GM12878 (cell line): ENCODE measurements at regions not wholly inside any gene's neighbourhood (a gene's known extent, or its start where the extent isn't known, plus 50 kb on each side); places are given as distances from the start of the nearest gene placed in this dataset.
"Not testable (repeated sequence)": the region's sequence is repeated elsewhere in the genome, so short reads cannot be mapped to it uniquely, and the experiment has no call there.

ENCODE experiments used
- ATAC-seq: fragments of 200-7000 bp; cut with Tn5 transposase; 3 replicates; pipeline ENCODE4 v1.9.1; 2020; ENCODE audit warnings: mild to moderate bottlenecking, moderate library complexity
- BruUV-seq: library from RNA; stranded (reverse); fragments of 400-500 nt; replicated peaks from 2 replicates; lab custom pipeline; 2021; lab: Mats Ljungman, UMichigan
- CTCF ChIA-PET: fragments of 300-600 bp; sonication (Branson Sonifier 250); formaldehyde crosslinking; extraction: SDS; loops from one replicate; lab custom pipeline; 2021; ENCODE audit warnings: inconsistent platforms; lab: Yijun Ruan, JAX
- POLR2A ChIA-PET: fragments of 350-600 bp; formaldehyde crosslinking; extraction: SDS; loops from one replicate; lab custom pipeline; 2021; ENCODE audit warnings: inconsistent platforms; lab: Charles Lee
- RAD21 ChIA-PET: fragments of 300-600 bp; sonication (Branson Sonifier 250); formaldehyde crosslinking; loops from one replicate; lab custom pipeline; 2023; ENCODE audit warnings: antibody characterized with exemption; ENCODE audit not compliant: unreplicated experiment; lab: Charles Lee
- SMC1A ChIA-PET: fragments of 300-600 bp; sonication (Branson Sonifier 250); formaldehyde crosslinking; loops from one replicate; lab custom pipeline; 2023; ENCODE audit not compliant: unreplicated experiment, uncharacterized antibody; lab: Charles Lee
- DNase-seq: peaks from one replicate; pipeline ENCODE4 v3.0.0-alpha.2; 2011; ENCODE audit warnings: low read depth, low spot score
- FAIRE-seq: peaks from 3 replicates; lab custom pipeline; 2011; peaks lifted over from hg19 to GRCh38; lab: Jason Lieb, UNC
- H2AFZ ChIP-seq: 2 replicates; pipeline ENCODE4 v1.6.0; 2011; ENCODE audit warnings: low read depth, low read length, control low read depth; ENCODE audit not compliant: control insufficient read depth
- H3K27ac ChIP-seq: 2 replicates; pipeline ENCODE4 v1.5.1; 2011; ENCODE audit warnings: control low read depth; ENCODE audit not compliant: control insufficient read depth, insufficient read depth
- H3K27me3 ChIP-seq, 2 experiments: replicated peaks in 1 of 2; 2 replicates each; pipeline versions ENCODE4 v1.6.0 to v1.6.1; 2011; ENCODE audit warnings: low read length in 1 of 2; ENCODE audit not compliant: control insufficient read depth in 2 of 2, insufficient read depth in 2 of 2
- H3K36me3 ChIP-seq, 2 experiments: 2 replicates each; pipeline ENCODE4 v1.5.1; 2011; ENCODE audit warnings: low read length in 1 of 2; ENCODE audit not compliant: control insufficient read depth in 2 of 2, insufficient read depth in 2 of 2
- H3K4me1 ChIP-seq: 2 replicates; pipeline ENCODE4 v1.6.1; 2011; ENCODE audit warnings: mild to moderate bottlenecking, low read length, moderate library complexity, mixed read lengths; ENCODE audit not compliant: control insufficient read depth, insufficient read depth
- H3K4me2 ChIP-seq: 2 replicates; pipeline ENCODE4 v1.6.0; 2011; ENCODE audit warnings: control low read depth; ENCODE audit not compliant: control insufficient read depth, insufficient read depth
- H3K4me3 ChIP-seq: fragments of 200-600 bp; sonication (generic); 2 replicates; pipeline ENCODE4 v1.5.1; 2016
- H3K79me2 ChIP-seq: 2 replicates; pipeline ENCODE4 v1.6.0; 2011; ENCODE audit warnings: low read length; ENCODE audit not compliant: control insufficient read depth, insufficient read depth
- H3K9ac ChIP-seq: 2 replicates; pipeline ENCODE4 v1.8.0; 2011; ENCODE audit warnings: low read length, control low read depth, mixed read lengths; ENCODE audit not compliant: control insufficient read depth, insufficient read depth
- H3K9me3 ChIP-seq: replicated peaks from 3 replicates; pipeline ENCODE4 v1.5.1; 2011; ENCODE audit warnings: mild to moderate bottlenecking, low read length; ENCODE audit not compliant: control insufficient read depth, insufficient read depth
- H4K20me1 ChIP-seq: 2 replicates; pipeline ENCODE4 v1.6.0; 2011; ENCODE audit not compliant: control insufficient read depth, insufficient read depth
- GATAD2B ChIP-seq: fragments of 450-650 bp; conservative IDR thresholded peaks from 2 replicates; pipeline ENCODE4 v1.6.1; 2017; ENCODE audit warnings: low read depth, mild to moderate bottlenecking, moderate library complexity
- POLR2A ChIP-seq: IDR thresholded peaks from 2 replicates; pipeline ENCODE4 v1.6.1; 2011; ENCODE audit warnings: low read depth, mild to moderate bottlenecking, low read length
- RAD21 ChIP-seq: IDR thresholded peaks from 2 replicates; pipeline ENCODE4 v1.6.1; 2011; ENCODE audit warnings: mild to moderate bottlenecking, low read depth, low read length, moderate library complexity; ENCODE audit not compliant: insufficient read depth
- WGBS: methylation state at CpG from one replicate; pipeline ENCODE4 v1.1.6; 2016; ENCODE audit warnings: low lambda C conversion rate; ENCODE audit not compliant: insufficient replicate concordance, insufficient coverage; ENCODE audit errors: missing lambda C conversion rate; 5-methylcytosine and 5-hydroxymethylcytosine counted together
- in situ Hi-C: fragments of 300-500 bp; cut with MboI; formaldehyde crosslinking; loops from 9 replicates; pipeline ENCODE4 v1.14.3; 2018; ENCODE audit warnings: mixed read lengths
- intact Hi-C: fragments of 100-400 bp; cut with micrococcal nuclease; formaldehyde crosslinking; loops from one replicate; pipeline ENCODE4 v1.14.2; 2022; ENCODE audit not compliant: unreplicated experiment

GRCh38 chr1:96525657-96526557 lies 195.7 kb upstream of the PTBP2 start:
- H3K27ac ChIP-seq, result no peak overlapping the region
- no TSS peak for BruUV-seq
- H3K79me2 ChIP-seq, result no peaks in the 10 kb centered on the region
- ATAC-seq, result no peak
- in situ Hi-C loops, result no loop called here
- no peak overlapping the region for H3K9ac ChIP-seq
- H4K20me1 ChIP-seq, result no peaks in the 10 kb centered on the region
- H3K27me3 ChIP-seq, result no peaks in the 10 kb centered on the region
- RAD21 ChIA-PET, result no interaction called here
- SMC1A ChIA-PET, result no interaction called here
- no peaks in the 10 kb centered on the region; the same call in 2 of the 3 replicates for H3K9me3 ChIP-seq
- no peaks in the 10 kb centered on the region for H3K36me3 ChIP-seq
- 45% methylated on average over 8 of the region's 8 CpGs for WGBS
- no peak for DNase-seq
- H3K4me2 ChIP-seq, result no peak overlapping the region
- CTCF ChIA-PET, result no interaction called here
- no peak for FAIRE-seq
- TF ChIP-seq RAD21 (no peak), POLR2A (no peak), GATAD2B (no peak)
- no peaks in the 10 kb centered on the region for H3K4me1 ChIP-seq
- intact Hi-C loops, result no loop called here
- H2AFZ ChIP-seq, result no peak overlapping the region
- POLR2A ChIA-PET, result no interaction called here
- no peak overlapping the region for H3K4me3 ChIP-seq

GRCh38 chr1:96528672-96529071 lies 192.9 kb upstream of the PTBP2 start:
- POLR2A ChIA-PET, H3K79me2 ChIP-seq, H3K27me3 ChIP-seq, H3K9ac ChIP-seq, in situ Hi-C loops, H3K36me3 ChIP-seq, H3K4me2 ChIP-seq, H4K20me1 ChIP-seq, H3K9me3 ChIP-seq, SMC1A ChIA-PET, FAIRE-seq, CTCF ChIA-PET, intact Hi-C loops, H3K4me1 ChIP-seq, H3K27ac ChIP-seq, RAD21 ChIA-PET, BruUV-seq, DNase-seq, ATAC-seq, H3K4me3 ChIP-seq, H2AFZ ChIP-seq: not testable (repeated sequence)
- WGBS, result 28% methylated on average over 1 of the region's 1 CpG
